Sigmoid colon (tissue), 4 donors: ENCODE measurements at regions not wholly inside any gene's neighbourhood (a gene's known extent, or its start where the extent isn't known, plus 50 kb on each side); places are given as distances from the start of the nearest gene placed in this dataset.
"Not testable (repeated sequence)": the region's sequence is repeated elsewhere in the genome, so short reads cannot be mapped to it uniquely, and the experiment has no call there.

Experiments
- EP300 ChIP-seq, 4 donors: sonication (generic); formaldehyde crosslinking; IDR thresholded peaks; one replicate each; pipeline ENCODE4 v1.6.1; 2017; ENCODE audit warnings: antibody characterized with exemption in 4 of 4
- POLR2A ChIP-seq, 2 donors: fragments of 450-650 bp; IDR thresholded peaks; one replicate each; pipeline ENCODE4 v1.6.1; 2016; ENCODE audit warnings: antibody characterized with exemption in 2 of 2, mild to moderate bottlenecking in 2 of 2, moderate library complexity in 2 of 2
- POLR2AphosphoS5 ChIP-seq, 4 donors: sonication (generic); formaldehyde crosslinking; IDR thresholded peaks; one replicate each; pipeline ENCODE4 v1.6.1; 2017; ENCODE audit warnings: antibody characterized with exemption in 4 of 4
- TF ChIP-seq, protein P1 (sequence below), 4 experiments: fragments of 450-650 bp in 3 of 4; fragments of 200-600 bp in 1 of 4; IDR thresholded peaks; one replicate each; pipeline ENCODE4 v1.5.1; 2016 to 2019; ENCODE audit warnings: antibody characterized with exemption in 4 of 4, mild to moderate bottlenecking in 3 of 4, moderate library complexity in 2 of 4

- TF ChIP-seq, protein P1, sequence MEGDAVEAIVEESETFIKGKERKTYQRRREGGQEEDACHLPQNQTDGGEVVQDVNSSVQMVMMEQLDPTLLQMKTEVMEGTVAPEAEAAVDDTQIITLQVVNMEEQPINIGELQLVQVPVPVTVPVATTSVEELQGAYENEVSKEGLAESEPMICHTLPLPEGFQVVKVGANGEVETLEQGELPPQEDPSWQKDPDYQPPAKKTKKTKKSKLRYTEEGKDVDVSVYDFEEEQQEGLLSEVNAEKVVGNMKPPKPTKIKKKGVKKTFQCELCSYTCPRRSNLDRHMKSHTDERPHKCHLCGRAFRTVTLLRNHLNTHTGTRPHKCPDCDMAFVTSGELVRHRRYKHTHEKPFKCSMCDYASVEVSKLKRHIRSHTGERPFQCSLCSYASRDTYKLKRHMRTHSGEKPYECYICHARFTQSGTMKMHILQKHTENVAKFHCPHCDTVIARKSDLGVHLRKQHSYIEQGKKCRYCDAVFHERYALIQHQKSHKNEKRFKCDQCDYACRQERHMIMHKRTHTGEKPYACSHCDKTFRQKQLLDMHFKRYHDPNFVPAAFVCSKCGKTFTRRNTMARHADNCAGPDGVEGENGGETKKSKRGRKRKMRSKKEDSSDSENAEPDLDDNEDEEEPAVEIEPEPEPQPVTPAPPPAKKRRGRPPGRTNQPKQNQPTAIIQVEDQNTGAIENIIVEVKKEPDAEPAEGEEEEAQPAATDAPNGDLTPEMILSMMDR (IDR thresholded peaks at IDR 0.05) = not testable (repeated sequence)
- TF ChIP-seq POLR2AphosphoS5, POLR2A, EP300 (IDR thresholded peaks at IDR 0.05): not testable (repeated sequence)
Measured at GRCh38 chr2:59157908-59158307, 916.8 kb upstream of the FANCL start.
